GM21723 (cell line): ENCODE measurements at regions not wholly inside any gene's neighbourhood (a gene's known extent, or its start where the extent isn't known, plus 50 kb on each side); places are given as distances from the start of the nearest gene placed in this dataset.
"Not testable (repeated sequence)": the region's sequence is repeated elsewhere in the genome, so short reads cannot be mapped to it uniquely, and the experiment has no call there.

Source experiments
- ATAC-seq: cut with Tn5 transposase; IDR thresholded peaks from one replicate; pipeline ENCODE4 v1.9.1; 2021; ENCODE audit warnings: mild to moderate bottlenecking, moderate library complexity; ENCODE audit not compliant: unreplicated experiment

DNA sequence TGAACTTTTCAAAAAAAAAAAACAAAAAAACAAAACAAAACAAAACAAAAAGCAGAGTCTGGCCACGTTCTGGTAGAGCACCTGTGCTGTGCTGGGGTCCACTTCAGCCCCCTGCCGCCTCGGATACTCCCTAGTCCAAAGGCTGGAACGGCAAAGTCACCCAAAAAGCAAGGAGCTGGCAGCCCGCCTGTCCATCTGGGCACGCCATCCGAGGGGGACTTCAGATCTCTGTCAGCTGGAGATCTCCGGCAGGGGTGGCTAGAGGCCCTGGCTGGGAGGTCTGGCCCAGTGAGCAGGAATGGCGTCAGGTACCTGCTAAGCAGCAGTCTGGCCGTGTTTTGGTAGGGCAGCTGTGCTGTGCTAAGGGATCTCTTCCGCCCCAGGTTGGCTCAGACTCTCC lies 152.3 kb upstream of the ZNF516 start:
- no peak for ATAC-seq

DNA sequence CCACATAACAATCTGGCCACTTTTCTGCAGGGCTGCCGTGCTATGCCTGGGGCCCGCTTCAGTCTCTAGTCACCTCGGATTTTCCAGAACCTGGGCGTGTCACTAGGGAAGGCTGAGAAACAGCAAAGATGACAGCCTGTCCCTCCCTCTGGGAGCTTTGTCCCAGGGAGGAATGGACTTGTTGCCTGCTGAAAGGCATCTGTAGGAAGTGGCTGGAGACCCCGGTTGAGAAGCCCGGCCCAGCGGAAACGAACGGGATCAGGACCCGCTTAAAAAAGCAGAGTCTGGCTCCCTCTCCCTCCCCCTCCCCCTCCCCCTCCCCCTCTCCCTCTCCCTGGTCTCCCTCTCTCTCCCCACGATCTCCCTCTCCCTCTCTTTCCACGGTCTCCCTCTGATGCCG lies 149.5 kb upstream of the ZNF516 start:
- ATAC-seq = no peak

DNA sequence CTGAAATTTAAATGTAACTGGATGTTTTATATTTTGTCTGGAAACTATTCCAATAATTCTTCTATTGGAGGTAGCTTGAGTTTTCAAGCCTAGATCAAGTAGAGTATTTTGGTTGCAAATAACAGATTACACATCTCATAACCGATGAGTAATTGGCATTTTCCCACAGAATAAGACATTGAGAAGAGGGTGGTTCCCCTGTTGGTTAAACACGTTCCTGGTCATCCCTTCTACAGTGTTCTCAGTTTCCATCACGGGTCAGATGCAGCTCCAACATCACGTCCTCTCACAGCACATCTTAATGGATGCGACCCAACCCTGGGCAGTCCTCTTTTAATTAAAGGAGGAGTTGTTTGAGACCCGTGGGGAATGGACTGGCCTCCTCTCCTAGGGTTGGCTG lies 149.0 kb upstream of the ZNF516 start:
- no peak for ATAC-seq

DNA sequence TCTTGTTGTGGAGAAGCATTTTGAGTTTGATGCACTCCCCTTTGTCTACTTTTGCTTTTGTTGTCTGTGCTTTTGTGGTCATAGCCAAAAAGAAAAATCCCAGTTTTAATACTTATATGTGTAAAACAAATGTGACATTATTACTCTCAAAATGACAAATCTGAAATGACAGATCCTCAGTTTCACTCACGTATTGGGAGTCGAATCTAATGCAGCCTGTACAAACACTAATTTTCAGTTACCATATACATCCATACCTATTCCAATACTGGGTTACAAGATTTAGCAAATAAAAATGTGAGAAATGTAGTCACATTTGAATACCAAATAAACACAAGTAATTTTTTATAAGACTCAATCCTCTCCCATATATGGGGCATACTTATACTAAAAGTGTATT lies 148.2 kb upstream of the ZNF516 start:
- ATAC-seq = no peak

DNA sequence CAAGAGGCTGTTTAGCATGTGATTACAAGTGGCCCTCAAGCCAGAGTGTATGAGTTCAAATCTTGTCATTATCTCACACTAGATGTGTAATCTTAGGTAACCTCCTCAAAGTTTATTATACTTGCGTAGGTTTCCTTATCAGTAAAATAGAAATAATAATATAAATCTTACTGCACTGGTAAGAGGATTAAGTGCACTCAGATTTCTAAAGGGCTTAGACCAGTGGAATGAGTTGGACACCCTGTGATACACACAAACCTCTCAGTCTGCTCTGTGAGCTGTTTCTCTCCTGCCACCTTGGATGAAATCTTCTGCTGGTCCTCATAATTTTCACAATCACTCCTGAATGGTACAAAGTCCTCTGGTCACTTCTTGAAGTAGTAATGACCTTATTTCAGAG lies 145.4 kb upstream of the ZNF516 start:
- no peak for ATAC-seq

DNA sequence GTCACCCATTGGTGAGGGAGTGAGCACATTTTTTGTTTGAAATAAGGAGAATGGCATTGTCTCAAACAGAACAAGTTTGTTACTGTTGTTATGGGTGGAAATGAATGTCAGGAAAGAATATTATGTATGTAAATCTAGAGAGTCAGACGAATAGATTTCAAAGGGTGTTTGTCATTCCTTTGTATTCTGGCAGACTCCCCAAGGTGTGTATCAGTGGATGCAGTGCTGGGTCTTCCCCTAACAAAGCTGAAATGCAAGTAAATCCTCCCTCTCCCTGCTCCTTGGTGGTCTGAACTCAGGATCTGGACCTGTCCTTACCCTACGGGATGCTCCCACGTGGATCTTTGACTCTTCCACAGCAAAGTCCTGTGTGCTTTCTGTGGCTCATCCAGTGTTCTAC lies 139.5 kb upstream of the ZNF516 start:
- no peak for ATAC-seq

DNA sequence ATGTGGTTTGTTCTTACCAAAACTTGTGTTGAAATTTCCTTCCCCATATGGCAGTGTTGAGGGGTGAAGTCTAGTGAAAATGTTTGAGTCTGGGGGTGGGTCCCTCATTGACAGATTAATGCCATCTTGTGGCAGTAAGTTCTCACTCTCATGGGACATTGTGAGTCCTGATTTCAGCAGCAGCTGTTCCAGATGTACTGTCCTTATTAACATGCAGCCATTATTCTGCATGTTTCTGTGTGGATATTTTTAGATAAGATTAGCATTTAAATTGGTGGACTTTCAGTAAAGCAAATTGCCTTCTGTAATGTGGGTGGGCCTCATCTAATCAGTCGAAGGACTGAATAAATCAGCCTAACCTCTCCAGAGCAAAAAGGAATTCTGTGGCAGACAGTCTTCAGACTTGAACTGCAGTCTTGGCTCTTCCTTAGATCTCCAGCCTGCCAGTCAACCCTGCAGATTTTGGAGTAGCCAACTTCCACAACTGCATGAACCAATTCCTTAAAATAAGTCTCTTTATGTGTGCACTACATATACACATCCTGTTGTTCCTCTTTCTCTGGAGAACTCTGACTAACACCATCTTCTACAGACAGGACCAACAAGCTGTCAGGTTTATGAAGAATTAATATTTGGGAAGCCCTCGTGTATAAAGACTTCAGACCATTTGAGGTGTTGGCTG lies 138.7 kb upstream of the ZNF516 start:
- no peak for ATAC-seq

DNA sequence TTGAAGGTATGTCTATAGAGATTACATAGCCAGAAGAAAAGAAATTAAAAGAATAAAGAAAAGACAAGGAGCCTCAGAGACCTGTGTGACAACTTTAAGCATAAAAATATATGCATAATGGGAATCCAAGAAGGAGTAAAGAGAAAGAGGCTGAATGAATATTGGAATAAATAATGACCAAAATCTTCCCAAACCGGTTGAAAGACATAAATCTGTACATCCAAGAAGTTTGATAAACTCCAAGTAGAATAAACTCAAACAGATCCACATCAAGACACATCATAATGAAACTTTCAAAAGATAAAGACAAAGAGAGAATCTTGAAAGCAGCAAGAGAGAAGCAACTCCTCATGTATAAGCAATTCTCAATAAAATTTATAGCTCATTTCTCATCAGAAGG lies 132.4 kb upstream of the ZNF516 start:
- no peak for ATAC-seq

DNA sequence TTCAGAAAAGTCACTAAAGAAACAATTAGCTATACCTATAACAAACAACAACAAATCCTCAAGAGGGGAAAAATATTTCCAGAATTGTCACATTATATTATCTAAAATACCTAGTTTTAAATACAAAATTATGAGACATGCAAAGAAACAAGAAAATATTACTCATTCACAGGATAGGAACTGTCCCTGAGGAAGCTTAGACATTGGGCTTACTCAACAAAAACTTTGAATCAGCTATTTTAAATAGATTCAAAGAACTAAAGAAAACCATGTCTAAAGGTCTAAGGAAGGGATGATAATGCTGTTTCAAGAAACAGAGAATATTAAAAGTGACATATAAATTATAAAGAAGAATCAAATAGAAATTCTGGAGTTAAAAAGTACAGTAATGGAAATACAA lies 131.9 kb upstream of the ZNF516 start:
- ATAC-seq = no peak

DNA sequence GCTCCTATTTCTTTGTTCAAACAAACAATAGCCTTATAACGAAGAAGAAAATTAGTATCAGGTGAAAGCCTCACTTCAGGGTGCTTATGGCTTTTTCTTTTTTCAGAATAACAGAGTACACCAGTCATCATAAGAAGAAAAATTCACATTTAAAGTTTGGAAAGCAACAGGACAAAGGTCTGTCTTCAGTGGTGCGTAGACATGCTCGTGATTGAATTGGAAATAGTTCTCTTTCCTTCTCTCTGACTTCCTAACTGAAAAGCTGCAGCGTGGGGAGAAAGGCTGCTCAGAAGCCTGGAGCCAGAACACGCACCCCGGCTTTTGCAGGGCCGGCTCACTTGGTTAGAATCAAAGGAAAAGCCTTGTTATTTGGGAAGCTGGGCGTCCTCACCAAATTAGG lies 127.6 kb upstream of the ZNF516 start:
- ATAC-seq = no peak

DNA sequence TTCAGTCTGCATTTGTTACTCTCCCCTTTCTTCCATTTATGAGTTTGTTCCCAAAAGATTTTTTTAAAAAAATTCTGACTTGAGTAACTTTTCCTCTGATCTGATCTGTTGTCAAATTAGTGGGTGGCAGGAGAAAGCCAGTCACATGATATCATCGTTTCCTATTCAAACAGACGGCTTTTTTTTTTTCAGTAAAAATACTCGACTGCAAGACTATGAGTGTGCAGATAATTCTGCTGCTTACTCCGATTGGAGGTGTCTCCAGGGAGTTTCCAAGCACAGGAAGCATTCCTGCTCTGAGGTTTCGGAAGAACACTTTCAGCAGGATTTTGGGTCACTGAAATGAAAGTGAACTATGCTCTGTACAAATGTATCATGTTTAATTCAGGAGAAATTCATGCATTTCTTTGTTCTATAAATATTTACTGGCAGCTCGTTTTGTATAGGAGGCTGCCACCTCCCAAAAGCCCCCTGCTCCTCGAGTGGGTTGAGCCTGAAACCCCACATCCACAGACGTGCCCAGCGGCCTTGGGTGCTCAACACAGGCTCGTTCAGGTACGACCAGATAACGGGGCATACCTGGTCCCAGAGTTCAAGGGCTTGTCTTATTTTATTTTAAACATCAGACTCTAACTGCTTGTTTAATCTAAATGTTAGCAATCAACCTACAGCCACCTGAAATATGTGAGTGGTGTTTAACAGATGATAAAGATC lies 126.9 kb upstream of the ZNF516 start:
- ATAC-seq = no peak

DNA sequence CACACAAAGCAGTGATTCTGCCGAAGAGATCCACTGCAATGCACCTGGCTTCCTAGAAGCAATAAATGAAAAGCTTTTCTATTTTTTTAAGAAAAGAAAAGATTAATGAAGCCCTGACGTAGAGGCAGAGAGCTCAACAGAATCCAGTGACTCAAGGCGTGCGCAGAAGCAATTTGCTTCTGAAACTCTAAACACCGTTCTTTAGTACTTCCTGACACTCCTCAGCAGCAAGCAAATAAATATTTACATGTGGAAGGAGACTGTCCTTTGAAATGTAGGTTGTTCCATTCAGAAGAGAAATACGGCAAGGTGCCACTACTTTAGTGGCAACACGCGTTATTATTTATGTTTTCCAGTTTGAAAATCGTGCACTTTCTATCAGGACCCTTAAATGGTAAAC lies 126.2 kb upstream of the ZNF516 start:
- no peak for ATAC-seq

DNA sequence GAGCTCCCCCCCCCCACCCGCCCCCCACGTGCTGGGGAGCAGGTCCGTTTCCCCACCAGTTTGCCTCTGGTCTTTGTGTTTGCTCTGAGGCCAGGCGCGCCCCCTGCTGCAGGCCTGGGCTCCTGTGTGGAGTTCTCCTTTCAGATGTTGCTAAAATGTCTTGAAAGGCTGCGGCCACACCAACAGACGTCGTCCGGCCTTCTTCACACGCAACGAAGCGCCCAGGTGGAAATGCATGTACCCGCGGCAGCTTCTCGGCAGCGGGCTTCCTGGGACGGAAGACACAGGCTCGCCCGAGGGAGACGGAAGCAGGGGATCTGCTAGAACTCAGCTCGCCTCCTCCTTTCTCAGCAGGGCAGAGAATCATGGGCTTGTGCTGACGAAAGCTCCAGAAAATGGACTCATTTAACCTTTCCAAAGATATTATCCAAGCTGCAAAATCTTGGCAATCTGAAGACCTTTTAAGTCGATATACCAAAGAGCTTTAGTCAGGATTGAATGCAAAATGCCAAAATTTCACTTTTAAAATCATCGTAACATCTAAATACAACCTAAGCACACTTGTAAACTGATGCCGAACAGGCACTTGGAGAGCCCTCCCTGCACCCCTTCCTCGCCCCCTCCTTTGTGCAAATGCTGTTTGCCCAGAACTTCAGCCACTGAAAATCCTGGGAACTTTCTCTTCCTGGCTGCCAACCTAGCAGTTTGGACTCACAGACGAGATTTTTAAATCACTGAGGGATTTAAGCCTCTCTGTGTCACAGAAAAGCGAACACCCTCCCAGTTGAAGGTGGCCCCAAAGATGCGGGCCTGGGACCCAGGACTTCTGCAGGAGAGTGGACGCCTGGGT lies 125.5 kb upstream of the ZNF516 start:
- ATAC-seq = peak; percentile 89

DNA sequence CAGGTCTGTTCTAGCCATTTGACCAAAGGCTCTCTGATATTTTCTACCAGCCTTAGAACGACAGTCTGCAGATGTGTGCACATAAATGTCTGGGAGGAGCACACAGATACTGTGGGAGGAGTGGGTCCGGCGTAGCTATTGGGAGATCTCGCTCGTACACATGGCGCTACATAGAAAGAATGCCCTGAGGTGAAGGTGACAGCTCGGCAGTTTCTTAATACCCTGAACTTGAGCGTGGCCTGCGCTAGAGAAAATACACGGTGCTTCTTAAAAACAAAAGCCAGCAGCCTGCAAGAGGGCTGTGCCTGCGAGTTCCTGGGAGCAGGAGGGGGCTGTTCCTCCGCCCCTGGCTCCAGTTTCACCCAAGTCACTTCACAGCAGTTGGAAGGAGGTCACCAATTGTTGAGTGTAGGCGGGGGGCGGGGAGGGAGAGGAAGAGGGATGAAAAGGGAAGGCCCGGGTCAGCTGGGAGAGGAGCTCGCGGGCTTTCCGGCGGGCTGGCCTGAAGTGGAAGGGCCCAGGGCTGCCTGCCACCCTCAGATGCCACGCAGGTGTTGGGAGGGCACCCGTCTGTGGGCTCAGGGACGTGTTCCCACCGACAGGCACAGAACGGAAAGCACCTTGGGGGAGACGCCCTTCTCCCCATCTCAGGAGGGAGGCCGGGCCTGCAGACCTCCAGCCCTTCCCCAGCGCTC lies 124.7 kb upstream of the ZNF516 start:
- ATAC-seq = peak; percentile 9

DNA sequence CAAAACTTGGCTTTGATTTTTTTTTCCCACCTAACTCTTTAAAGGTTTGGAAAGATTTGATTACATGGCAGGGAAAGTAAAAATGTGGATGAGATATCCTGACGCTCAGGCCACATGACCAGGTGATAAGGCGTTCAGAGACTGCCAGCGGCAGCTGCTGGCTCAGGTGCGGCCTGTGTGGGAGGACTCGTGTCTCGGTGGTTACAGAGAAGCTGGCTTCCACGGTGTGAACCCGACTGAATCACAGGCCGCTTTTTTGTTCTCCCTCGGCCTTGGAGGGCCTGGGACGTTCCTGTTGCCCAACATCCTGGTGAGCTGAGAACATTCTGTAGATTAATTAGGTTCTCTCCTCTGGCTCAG lies 124.2 kb upstream of the ZNF516 start:
- ATAC-seq = no peak

DNA sequence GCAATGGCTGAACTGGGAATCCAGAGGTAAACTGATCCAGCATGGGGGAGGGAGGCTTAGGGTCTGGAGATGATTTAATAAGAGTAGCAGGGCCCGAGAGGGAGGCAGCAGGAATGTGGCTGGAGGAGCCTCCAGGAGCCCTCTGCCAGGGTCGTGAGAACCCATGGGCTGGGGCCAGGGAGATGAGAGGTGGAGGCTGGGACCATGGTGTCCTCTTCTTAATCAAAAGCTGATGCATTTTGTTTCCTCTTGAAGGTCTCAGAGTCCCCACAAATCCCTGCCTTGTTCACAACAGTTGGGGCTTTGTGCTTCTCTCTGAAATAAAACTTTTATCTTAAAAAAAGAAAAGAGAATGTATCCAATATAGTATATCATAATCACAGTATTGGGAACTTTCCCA lies 123.7 kb upstream of the ZNF516 start:
- ATAC-seq = no peak

DNA sequence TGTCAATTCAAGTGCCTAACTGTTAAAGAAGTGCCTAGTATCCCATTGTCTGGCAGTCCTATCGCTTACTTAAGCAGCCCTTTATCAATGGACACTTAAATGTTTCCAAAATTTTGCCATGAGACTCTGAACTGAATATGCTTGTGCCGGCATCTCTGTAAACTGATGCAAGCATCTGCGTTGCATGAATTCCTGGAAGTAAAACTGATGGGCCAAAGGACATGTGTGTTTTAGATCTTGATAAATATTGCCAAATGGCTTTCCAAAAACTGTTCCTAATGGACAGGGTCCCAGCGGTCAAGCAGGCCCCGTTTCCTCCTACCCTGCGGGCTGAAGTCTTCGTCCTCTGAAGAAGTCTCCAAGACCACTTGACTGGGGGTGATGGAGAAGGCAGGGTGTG lies 121.3 kb upstream of the ZNF516 start:
- ATAC-seq = no peak

DNA sequence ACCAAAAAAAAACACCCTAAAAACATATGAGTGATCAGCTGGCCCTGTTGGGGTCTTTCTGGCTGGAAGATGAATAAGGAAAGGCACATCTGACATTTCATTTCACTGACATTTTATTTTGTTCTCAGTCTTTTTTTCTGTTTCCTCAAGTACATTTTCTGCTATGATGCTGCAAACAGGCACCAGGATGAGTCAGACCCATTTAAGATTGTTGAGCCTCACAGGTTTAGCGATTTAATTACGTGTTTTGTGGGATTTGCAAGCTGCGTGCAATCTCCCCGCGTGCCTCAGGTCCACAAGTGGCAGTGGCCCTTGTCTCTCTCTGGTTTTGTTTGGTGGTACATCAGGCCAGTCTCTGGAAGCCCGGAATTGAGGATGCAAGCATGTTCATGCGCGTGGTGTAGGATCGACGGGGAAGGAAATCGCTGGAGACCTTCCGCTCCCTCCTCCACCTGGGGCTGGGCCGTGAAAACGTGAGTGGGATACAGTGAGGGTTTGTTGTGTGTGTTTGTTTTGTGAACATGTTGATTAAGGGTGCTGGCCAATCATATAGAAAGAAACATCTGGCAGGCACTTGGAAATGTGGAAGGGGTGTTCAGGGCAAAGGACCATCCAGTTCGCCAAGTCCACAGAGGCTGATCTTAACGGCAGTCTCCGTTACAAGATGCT lies 120.2 kb upstream of the ZNF516 start:
- ATAC-seq = no peak

DNA sequence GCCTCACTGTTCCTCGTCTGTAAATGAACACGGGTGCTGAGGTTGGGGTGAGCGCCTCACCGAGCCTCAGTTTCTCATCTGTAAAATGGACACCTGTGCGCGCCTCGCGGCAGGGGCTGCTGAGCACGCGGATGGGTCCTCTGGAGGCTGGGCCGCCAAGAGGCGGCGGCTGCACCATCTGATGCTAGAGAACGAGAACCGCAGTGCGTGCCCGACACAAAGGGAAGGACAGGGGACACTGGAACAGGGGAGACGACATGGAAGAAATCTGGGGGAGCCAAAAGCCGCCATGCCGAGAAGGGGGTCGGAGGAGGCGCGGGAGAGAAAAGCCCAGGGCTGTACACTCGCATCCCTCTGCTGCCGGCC lies 118.7 kb upstream of the ZNF516 start:
- ATAC-seq = no peak

DNA sequence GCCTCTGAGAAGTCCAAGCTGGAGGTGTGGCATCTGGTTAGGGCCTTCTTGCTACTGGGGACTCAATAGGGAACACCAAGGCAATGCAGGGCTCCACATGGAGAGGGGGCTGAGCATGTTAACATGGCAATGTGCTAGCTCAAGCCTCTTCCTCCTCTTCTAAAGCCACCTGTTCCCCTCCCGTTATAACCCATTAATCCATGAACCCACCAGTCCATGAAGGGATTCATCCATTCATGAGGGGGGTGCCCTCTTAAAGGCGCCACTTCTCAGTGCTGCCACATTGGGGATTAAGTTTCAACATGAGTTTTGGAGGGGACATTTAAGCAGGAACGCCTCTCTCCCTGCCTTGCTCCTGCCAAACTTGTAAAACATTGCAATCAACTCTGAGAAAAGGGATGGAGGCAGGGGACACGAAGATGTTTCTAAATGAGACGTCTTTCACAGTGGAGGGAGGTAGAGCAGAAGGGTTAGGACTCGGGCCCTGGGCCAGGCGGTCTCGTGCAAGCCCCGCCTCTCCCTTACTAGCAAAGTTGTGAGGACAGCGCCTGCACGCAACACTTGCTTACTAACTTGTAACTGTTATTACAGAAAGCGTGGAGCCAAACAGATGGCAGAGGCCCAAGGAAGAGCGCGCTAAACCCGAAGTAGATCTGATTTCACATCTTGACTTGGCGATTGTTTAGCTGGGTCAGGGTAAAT lies 118.2 kb upstream of the ZNF516 start:
- ATAC-seq = no peak

DNA sequence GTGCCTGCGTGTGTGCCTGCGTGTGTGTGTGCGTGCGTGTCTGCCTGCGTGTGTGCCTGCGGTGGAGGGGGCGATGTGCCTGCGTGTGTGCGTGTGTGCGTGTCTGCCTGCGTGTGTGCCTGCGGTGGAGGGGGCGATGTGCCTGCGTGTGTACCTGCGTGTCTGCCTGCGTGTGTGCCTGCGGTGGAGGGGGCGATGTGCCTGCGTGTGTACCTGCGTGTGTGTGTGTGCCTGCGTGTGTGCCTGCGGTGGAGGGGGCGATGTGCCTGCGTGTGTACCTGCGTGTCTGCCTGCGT lies 116.7 kb upstream of the ZNF516 start:
- ATAC-seq = not testable (repeated sequence)
